GM21825 (cell line): ENCODE measurements at regions not wholly inside any gene's neighbourhood (a gene's known extent, or its start where the extent isn't known, plus 50 kb on each side); places are given as distances from the start of the nearest gene placed in this dataset.

Experiments
- ATAC-seq: cut with Tn5 transposase; IDR thresholded peaks from one replicate; pipeline ENCODE4 v1.9.1; 2021; ENCODE audit warnings: mild to moderate bottlenecking, moderate library complexity; ENCODE audit not compliant: unreplicated experiment

DNA sequence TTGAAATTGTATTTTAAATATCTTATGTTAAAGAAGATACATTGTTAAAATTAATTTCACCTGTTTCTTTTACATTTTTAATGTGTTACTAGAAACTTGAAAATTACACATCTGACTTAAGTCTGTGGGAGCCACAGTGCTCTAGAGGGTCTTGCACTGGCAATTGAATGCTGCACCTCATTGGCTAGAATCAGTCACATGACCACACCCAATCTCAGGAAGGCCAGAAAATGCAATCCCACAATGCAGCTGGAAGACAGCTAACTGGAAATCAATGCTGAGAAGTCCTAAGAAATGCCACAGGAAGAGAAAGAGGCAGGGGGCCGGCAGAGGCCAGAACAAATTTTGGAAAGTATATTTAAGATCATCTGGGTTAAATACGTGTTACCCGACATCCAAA, 189.2 kb upstream of the POU3F3 start:
- ATAC-seq, result no peak

DNA sequence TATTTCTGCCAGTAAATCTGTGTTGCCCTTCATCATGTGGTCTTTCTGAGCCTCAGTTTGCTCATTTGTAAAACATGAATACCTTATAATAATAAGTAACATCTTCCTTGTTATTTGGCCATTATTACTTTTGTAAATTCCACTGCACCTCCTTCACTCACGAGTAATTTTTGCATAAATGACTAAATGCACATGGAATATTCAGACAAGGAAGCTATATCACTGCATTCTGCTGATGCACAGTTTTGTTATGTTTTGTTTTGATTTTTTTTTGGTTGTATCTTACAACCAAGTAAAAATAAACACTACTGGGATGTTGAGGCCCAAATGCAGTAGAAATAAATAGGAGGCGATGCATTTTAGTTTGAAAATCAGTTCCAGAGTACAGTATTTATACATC, 185.3 kb upstream of the POU3F3 start:
- no peak for ATAC-seq

DNA sequence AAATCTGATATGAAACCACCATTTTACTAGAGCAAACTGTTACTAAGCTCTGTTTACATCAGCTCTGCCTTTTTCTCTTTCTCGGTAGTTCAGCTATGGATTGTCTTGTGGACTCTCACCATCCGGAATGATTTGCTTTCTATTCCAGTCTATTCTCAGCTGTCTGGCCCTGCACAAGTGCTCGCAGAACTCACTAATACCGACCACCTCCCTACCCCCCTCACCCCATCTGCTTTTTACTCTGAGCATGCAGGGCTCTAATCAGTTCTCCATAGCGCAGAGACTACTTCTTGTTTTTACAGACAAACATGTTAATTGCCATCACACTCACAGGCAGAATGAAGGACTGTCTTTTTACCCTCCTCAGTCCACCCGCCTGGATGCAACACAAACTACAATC, 180.7 kb upstream of the POU3F3 start:
- no peak for ATAC-seq

DNA sequence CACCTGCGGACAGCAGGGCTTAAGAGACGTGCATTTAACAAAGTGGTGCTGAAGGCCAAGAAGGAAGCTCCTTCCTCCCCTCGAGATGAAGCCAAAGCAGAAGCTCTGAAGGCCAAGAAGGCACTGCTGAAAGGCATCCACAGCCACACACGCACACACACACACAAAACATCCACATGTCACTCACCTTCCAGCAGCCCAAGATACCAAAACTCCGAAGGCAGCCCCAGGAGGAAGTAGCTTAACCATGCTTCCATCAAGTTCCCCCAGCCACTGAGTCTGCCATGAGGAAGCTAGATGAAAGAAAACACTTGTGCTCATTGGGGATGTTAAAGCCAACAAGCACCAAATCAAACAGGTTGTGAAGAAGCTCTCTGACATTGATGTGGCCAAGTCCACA, 175.7 kb upstream of the POU3F3 start:
- ATAC-seq, result no peak

DNA sequence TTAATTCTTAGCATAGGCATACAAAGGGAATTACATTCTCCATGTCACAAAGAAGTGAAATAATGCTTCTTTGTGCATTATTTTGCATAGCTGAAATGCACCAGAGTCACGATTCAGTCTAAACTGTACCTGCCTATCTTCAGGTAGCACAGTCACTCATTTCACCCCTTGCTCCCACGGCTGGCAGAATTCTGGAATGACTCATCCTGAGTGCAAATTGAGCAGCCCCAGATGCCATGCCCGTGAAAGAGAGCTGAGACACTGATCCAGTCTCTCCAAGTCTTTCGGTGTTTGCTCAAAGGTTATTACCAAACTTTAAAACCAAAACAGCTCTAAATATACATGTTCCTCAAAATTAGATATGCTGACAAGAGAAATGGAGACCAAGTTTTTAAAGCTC, 168.3 kb upstream of the POU3F3 start:
- ATAC-seq, result no peak

DNA sequence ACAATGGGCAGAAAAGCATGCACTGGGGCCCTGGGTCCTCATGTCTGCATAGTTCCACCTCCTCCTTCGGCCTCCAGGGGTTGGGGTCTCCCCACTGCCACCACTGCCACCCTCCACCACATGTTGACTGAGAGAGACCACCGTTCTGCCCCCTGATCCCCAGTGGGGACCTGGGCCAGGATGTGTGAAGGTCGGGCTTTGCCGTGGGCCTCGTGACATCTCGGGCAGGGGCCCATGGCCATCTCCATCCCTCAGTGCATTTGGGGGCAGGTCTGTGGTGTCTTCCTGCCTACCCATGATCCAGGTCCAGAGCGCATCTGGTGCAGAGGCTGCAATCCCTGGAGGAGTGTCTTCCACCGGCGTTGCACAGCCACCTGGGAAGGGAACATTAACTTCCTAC, 166.8 kb upstream of the POU3F3 start:
- ATAC-seq, result no peak

- ATAC-seq, result no peak
Measured at GRCh38 chr2:104690255-104690984, 163.5 kb upstream of the POU3F3 start.

GRCh38 chr2:104698276-104698675, 155.6 kb upstream of the POU3F3 start:
- ATAC-seq, result no peak

DNA sequence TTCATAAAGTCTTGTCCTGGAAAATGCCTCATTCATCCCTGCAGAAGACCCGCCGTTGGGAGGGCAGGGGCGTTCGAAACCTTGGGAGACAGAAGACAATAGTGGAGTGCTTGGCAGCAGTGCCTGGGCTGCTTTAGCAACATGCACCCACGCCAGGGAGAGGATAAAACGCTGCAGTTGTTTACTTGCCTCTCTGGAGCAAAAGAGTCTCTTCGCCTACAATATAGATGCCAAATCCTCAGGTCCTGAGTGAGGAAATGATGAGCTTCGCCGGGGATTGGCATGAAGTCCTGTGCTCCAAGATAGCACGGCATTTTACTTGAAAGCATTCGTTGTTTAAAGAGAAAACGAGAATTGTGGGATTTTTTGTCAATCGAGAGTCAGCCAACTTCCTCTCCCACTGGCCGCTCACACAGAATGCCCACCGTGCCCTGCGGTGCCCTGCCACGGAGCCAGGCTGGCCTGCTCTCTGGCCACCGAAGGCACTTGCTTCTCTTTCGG, 152.5 kb upstream of the POU3F3 start:
- no peak for ATAC-seq

DNA sequence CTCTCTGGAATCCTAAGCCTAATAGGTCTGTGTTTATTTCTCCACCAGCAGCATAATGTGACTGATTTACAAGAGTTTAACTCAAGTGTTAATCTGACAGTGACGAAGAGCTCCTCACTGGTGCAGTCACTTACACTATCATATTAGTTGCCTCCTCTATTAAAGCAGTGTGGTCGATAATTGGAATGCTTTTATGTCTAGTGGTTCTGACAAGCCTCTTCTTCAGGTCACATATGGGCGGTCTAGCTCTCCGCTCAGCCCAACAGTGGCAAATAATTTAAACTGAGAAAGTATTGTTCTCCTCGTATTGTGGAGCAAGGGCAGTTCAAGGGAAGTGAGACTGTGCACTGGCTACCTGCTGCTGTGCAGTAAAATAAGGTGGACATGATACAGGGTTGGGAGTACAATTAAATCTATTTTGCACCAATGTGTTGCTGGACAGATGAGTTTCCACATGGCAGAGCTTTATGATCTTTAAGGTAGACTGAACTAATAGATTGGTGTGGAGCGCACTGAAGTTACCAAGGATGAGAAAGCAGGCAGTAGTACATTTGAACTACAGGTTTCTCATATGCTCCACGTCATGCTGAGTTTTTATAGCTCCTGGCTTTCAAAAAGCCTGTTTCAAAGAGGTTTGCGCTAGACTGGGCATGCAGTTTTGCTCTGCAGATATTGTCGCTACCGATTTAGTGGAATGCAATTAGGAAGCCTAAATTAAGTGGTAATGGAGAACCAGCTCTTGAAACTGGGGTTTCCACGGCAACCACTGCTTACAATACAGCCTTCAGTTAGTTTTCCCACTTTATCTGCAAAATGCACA, 151.7 kb upstream of the POU3F3 start:
- ATAC-seq, result no peak

DNA sequence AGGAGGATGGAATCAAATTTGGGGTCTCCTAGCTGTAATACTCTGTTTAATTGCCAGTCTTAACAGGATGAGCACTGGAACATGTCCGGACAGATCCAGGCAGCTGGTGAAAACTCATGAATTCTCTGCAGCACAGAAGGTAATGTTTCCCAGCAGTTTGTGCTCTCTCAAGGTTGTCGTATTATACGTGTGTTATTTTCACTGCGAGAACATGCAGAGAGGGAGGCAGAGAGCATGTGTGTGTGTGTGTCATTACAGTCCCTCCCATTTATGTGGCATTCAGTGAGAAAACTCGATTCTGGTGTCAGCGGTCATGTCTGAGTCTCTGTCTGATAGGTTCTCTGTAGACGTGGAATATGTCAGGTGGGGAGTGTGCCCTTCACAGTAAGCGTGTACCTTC, 150.2 kb upstream of the POU3F3 start:
- no peak for ATAC-seq

- no peak for ATAC-seq
Measured at GRCh38 chr2:104704496-104705245, 149.2 kb upstream of the POU3F3 start.

DNA sequence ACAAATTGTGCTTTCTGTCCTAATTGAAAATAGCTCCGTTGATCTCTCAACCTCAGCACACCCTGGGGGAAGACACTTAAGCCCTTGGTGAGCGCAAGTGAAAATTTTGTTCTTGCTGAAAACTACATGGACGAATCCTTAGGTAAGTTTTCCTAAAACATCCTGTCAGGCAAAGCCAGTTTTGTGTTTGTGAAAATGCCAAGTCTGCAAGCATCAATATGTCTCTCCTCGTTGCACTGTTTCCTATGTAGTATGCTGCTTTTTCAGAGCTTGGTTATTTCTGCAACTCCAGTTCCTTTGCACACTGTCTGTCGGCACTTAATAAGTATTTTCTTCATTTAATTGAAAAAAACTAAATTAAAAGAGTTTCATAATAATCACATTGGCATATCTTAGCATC, 146.9 kb upstream of the POU3F3 start:
- ATAC-seq, result no peak

- ATAC-seq, result no peak
Measured at GRCh38 chr2:104708967-104709366, 144.9 kb upstream of the POU3F3 start.

DNA sequence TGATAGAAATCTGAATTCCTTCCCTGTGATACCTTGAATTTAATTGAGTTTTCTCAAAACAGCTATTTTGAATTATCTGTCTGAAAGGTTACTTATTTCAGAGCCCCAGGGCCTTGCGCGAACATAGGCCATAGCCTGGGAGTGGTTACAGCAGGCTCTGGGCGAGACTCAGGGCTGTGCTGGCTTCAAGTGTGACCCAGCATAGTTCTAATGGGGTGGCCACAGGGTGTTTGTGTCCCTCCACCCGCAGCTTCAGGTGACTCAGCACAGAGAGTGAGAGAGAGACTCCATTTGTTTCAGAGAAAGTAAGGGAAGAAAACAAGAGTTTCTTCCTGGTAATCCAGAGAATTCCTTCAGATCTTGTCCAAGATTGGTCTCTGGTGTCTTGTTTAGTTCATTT, 137.9 kb upstream of the POU3F3 start:
- no peak for ATAC-seq

- peak; percentile 87 for ATAC-seq
Measured at GRCh38 chr2:104733226-104733943, 120.5 kb upstream of the POU3F3 start.

DNA sequence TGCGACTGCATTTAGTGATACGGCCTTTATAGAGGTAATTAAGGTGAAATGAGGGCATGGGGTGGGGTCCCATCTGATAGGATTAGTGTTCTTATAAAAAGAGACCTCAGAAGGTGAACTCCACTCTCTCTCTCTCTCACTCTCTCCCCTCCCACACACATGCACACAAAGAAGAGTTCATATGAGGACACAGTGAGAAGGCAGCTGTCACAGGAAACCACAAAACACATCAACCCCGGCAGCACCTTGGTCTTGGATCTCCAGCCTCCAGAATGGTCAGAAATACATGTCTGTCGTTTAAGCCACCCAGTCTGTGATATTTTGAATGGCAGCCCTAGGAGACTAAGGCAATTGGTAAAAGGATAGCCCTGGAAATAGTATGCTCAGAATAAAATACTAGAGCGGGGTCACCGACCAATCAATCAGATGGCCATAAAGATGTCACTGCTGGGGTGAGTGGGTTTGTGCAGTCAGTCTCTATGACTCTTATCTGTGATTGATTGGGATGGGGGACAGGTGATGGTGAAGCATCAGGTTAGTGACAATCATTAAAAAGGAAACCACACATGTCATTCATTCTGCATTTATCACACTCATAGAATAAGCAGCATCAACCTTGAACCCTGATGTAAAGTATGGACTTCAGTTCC, 118.9 kb upstream of the POU3F3 start:
- no peak for ATAC-seq

DNA sequence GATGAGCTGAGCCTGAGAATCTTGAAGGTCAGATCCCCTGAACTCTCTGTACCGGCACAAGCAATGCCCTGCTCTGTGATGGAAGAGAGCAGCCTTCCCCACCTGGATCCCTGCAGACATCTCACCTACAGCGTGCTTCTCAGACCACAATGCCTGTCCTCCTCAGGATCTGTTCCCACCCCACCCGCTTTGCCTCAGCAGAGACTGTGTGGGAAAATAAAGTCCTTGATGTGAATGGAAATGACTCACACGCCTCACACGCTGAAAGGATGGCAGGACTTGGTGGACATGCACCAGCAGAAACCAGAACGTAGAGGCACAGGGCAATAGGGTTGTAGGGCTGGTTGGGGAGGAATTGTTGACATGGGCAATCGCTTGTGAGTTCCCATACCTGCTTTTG, 117.9 kb upstream of the POU3F3 start:
- no peak for ATAC-seq

- no peak for ATAC-seq
Measured at GRCh38 chr2:104741860-104742259, 112.1 kb upstream of the POU3F3 start.

DNA sequence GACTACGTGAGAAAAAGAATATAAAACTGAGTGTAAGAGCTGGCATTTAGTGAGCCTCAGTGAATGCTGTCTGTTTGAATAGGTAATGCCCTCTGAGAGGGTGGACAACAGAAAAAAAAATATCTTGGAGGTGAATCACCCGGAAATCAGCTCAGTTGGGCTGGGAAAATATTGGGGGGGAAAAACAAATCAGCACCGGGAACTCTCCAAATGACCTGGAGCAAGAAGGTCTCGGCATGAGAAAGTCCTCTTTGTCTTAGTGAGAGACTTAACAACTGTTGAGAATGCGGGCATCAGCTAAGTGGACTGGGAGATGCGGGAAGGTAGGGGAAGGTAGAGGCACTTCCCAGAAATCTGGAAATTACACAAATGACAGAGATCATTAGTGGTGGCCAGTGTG, 109.4 kb upstream of the POU3F3 start:
- no peak for ATAC-seq
